ENCODE measurements at regions not wholly inside any gene's neighbourhood (a gene's known extent, or its start where the extent isn't known, plus 50 kb on each side); places are given as distances from the start of the nearest gene placed in this dataset.
"Not testable (repeated sequence)": the region's sequence is repeated elsewhere in the genome, so short reads cannot be mapped to it uniquely, and the experiment has no call there.

- ChIA-PET POLR2A (no interaction called here), CTCF (no interaction called here)
- Mint-ChIP-seq H3K27me3 (no peaks in the 10 kb centered on the region), H3K27ac (no peak overlapping the region), H3K4me3 (no peak overlapping the region), H3K9me3 (peaks cover 0 to 7% (median 0%) of the 10 kb centered on the region in 5 donors), H3K36me3 (no peaks in the 10 kb centered on the region), H3K4me1 (no peaks in the 10 kb centered on the region)
- no peaks in the 10 kb centered on the region for H3K36me3 ChIP-seq (ENCODE audit: insufficient read depth, low read length)
- no peaks in the 10 kb centered on the region for H3K9me3 ChIP-seq (ENCODE audit: low read length)
- no peak overlapping the region for H3K4me3 ChIP-seq (ENCODE audit: low read length)
- no peak for DNase-seq
- H3K27me3 ChIP-seq (ENCODE audit: insufficient read depth, low read length, poor library complexity, severe bottlenecking), result no peaks in the 10 kb centered on the region
- H3K27ac ChIP-seq (ENCODE audit: low read depth, low read length), result no peak overlapping the region
- no peaks in the 10 kb centered on the region for H3K4me1 ChIP-seq (ENCODE audit: insufficient read depth, low read length)
Observed at GRCh38 chr15:98331676-98332075, 316.7 kb upstream of the IGF1R start.

GRCh38 chr15:98333251-98333650 lies 315.1 kb upstream of the IGF1R start:
- no peaks in the 10 kb centered on the region for H3K4me1 ChIP-seq (ENCODE audit: insufficient read depth, low read length)
- Mint-ChIP-seq H3K4me1 (no peaks in the 10 kb centered on the region), H3K27ac (no peak overlapping the region), H3K27me3 (no peaks in the 10 kb centered on the region), H3K9me3 (peaks cover 0 to 4% (median 0%) of the 10 kb centered on the region in 5 donors), H3K36me3 (no peaks in the 10 kb centered on the region), H3K4me3 (no peak overlapping the region)
- no peaks in the 10 kb centered on the region for H3K9me3 ChIP-seq (ENCODE audit: low read length)
- no peaks in the 10 kb centered on the region for H3K27me3 ChIP-seq (ENCODE audit: insufficient read depth, low read length, poor library complexity, severe bottlenecking)
- no peak overlapping the region for H3K4me3 ChIP-seq (ENCODE audit: low read length)
- ChIA-PET CTCF (no interaction called here), POLR2A (no interaction called here)
- DNase-seq, result no peak
- no peaks in the 10 kb centered on the region for H3K36me3 ChIP-seq (ENCODE audit: insufficient read depth, low read length)
- H3K27ac ChIP-seq (ENCODE audit: low read depth, low read length), result no peak overlapping the region

- Mint-ChIP-seq H3K4me1 (no peaks in the 10 kb centered on the region), H3K4me3 (no peak overlapping the region), H3K9me3 (peaks cover 0 to 5% (median 0%) of the 10 kb centered on the region in 5 donors), H3K27me3 (no peaks in the 10 kb centered on the region), H3K27ac (no peak overlapping the region), H3K36me3 (no peaks in the 10 kb centered on the region)
- POLR2A ChIA-PET, result no interaction called here
- CTCF ChIA-PET, result no interaction called here
- Histone ChIP-seq H3K4me1 (ENCODE audit: insufficient read depth, low read length) (no peaks in the 10 kb centered on the region), H3K9me3 (ENCODE audit: low read length) (no peaks in the 10 kb centered on the region), H3K27me3 (ENCODE audit: insufficient read depth, low read length, poor library complexity, severe bottlenecking) (no peaks in the 10 kb centered on the region), H3K27ac (ENCODE audit: low read depth, low read length) (no peak overlapping the region), H3K4me3 (ENCODE audit: low read length) (no peak overlapping the region), H3K36me3 (ENCODE audit: insufficient read depth, low read length) (no peaks in the 10 kb centered on the region)
- DNase-seq, result no peak
Observed at GRCh38 chr15:98342911-98343310, 305.4 kb upstream of the IGF1R start.

GRCh38 chr15:98344591-98344990 lies 303.7 kb upstream of the IGF1R start:
- Histone ChIP-seq H3K27ac (ENCODE audit: low read depth, low read length) (no peak overlapping the region), H3K4me3 (ENCODE audit: low read length) (no peak overlapping the region), H3K36me3 (ENCODE audit: insufficient read depth, low read length) (no peaks in the 10 kb centered on the region), H3K27me3 (ENCODE audit: insufficient read depth, low read length, poor library complexity, severe bottlenecking) (no peaks in the 10 kb centered on the region), H3K9me3 (ENCODE audit: low read length) (no peaks in the 10 kb centered on the region), H3K4me1 (ENCODE audit: insufficient read depth, low read length) (no peaks in the 10 kb centered on the region)
- ChIA-PET POLR2A (no interaction called here), CTCF (no interaction called here)
- Mint-ChIP-seq H3K36me3 (no peaks in the 10 kb centered on the region), H3K9me3 (peaks cover 0 to 7% (median 0%) of the 10 kb centered on the region in 5 donors), H3K4me3 (no peak overlapping the region), H3K27ac (no peak overlapping the region), H3K4me1 (no peaks in the 10 kb centered on the region), H3K27me3 (no peaks in the 10 kb centered on the region)
- no peak for DNase-seq

- H3K4me3 ChIP-seq (ENCODE audit: low read length), result no peak overlapping the region
- Mint-ChIP-seq H3K4me3 (no peak overlapping the region), H3K27ac (no peak overlapping the region), H3K9me3 (peaks cover 0 to 3% (median 0%) of the 10 kb centered on the region in 5 donors), H3K36me3 (no peaks in the 10 kb centered on the region), H3K4me1 (no peaks in the 10 kb centered on the region), H3K27me3 (no peaks in the 10 kb centered on the region)
- no peak overlapping the region for H3K27ac ChIP-seq (ENCODE audit: low read depth, low read length)
- no peaks in the 10 kb centered on the region for H3K4me1 ChIP-seq (ENCODE audit: insufficient read depth, low read length)
- no peaks in the 10 kb centered on the region for H3K36me3 ChIP-seq (ENCODE audit: insufficient read depth, low read length)
- ChIA-PET POLR2A (no interaction called here), CTCF (no interaction called here)
- no peaks in the 10 kb centered on the region for H3K9me3 ChIP-seq (ENCODE audit: low read length)
- no peaks in the 10 kb centered on the region for H3K27me3 ChIP-seq (ENCODE audit: insufficient read depth, low read length, poor library complexity, severe bottlenecking)
- DNase-seq, result no peak
Observed at GRCh38 chr15:98347001-98347400, 301.3 kb upstream of the IGF1R start.

- H3K27me3 ChIP-seq (ENCODE audit: insufficient read depth, low read length, poor library complexity, severe bottlenecking), result no peaks in the 10 kb centered on the region
- no peaks in the 10 kb centered on the region for H3K36me3 ChIP-seq (ENCODE audit: insufficient read depth, low read length)
- Mint-ChIP-seq H3K4me1 (no peaks in the 10 kb centered on the region), H3K36me3 (no peaks in the 10 kb centered on the region), H3K27me3 (no peaks in the 10 kb centered on the region), H3K27ac (no peak overlapping the region), H3K4me3 (no peak overlapping the region), H3K9me3 (peaks cover 0 to 3% (median 0%) of the 10 kb centered on the region in 5 donors)
- H3K9me3 ChIP-seq (ENCODE audit: low read length), result no peaks in the 10 kb centered on the region
- POLR2A ChIA-PET, result no interaction called here
- no peak overlapping the region for H3K4me3 ChIP-seq (ENCODE audit: low read length)
- DNase-seq, result no peak
- no peak overlapping the region for H3K27ac ChIP-seq (ENCODE audit: low read depth, low read length)
- H3K4me1 ChIP-seq (ENCODE audit: insufficient read depth, low read length), result no peaks in the 10 kb centered on the region
- CTCF ChIA-PET, result no interaction called here
Observed at GRCh38 chr15:98347866-98348265, 300.5 kb upstream of the IGF1R start.

- POLR2A ChIA-PET, result no interaction called here
- no peaks in the 10 kb centered on the region for H3K4me1 Mint-ChIP-seq
- H3K27me3 Mint-ChIP-seq, result peaks cover 0 to 3% of the 10 kb centered on the region in 2 donors
Observed at GRCh38 chr15:98350276-98350675, 298.1 kb upstream of the IGF1R start.

GRCh38 chr15:98358274-98358673 lies 290.1 kb upstream of the IGF1R start:
- H3K27me3 ChIP-seq (ENCODE audit: insufficient read depth, low read length, poor library complexity, severe bottlenecking); H3K4me1 ChIP-seq (ENCODE audit: insufficient read depth, low read length); H3K27ac ChIP-seq (ENCODE audit: low read depth, low read length); H3K9me3 Mint-ChIP-seq; H3K27me3 Mint-ChIP-seq; H3K36me3 Mint-ChIP-seq; H3K27ac Mint-ChIP-seq; H3K4me3 Mint-ChIP-seq; H3K36me3 ChIP-seq (ENCODE audit: insufficient read depth, low read length); DNase-seq; POLR2A ChIA-PET; H3K9me3 ChIP-seq (ENCODE audit: low read length); H3K4me3 ChIP-seq (ENCODE audit: low read length); H3K4me1 Mint-ChIP-seq; CTCF ChIA-PET: not testable (repeated sequence)

More at GRCh38 chr15:98350276-98350675, 298.1 kb upstream of the IGF1R start:
- no peak overlapping the region for H3K27ac ChIP-seq (ENCODE audit: low read depth, low read length)
- no peak overlapping the region for H3K4me3 ChIP-seq (ENCODE audit: low read length)
- H3K4me1 ChIP-seq (ENCODE audit: insufficient read depth, low read length), result no peaks in the 10 kb centered on the region
- no peak for DNase-seq
- CTCF ChIA-PET, result no interaction called here
- H3K9me3 Mint-ChIP-seq, result peaks cover 0 to 4% (median 0%) of the 10 kb centered on the region in 5 donors
- H3K27ac Mint-ChIP-seq, result no peak overlapping the region
- H3K36me3 ChIP-seq (ENCODE audit: insufficient read depth, low read length), result no peaks in the 10 kb centered on the region
- no peaks in the 10 kb centered on the region for H3K9me3 ChIP-seq (ENCODE audit: low read length)
- no peaks in the 10 kb centered on the region for H3K36me3 Mint-ChIP-seq
- no peak overlapping the region for H3K4me3 Mint-ChIP-seq
- no peaks in the 10 kb centered on the region for H3K27me3 ChIP-seq (ENCODE audit: insufficient read depth, low read length, poor library complexity, severe bottlenecking)

- no peak overlapping the region for H3K4me3 Mint-ChIP-seq
- Histone ChIP-seq H3K36me3 (ENCODE audit: insufficient read depth, low read length) (no peaks in the 10 kb centered on the region), H3K4me3 (ENCODE audit: low read length) (no peak overlapping the region), H3K27ac (ENCODE audit: low read depth, low read length) (no peak overlapping the region), H3K4me1 (ENCODE audit: insufficient read depth, low read length) (no peaks in the 10 kb centered on the region), H3K27me3 (ENCODE audit: insufficient read depth, low read length, poor library complexity, severe bottlenecking) (no peaks in the 10 kb centered on the region), H3K9me3 (ENCODE audit: low read length) (no peaks in the 10 kb centered on the region)
- ChIA-PET CTCF (no interaction called here), POLR2A (no interaction called here)
- no peaks in the 10 kb centered on the region for H3K4me1 Mint-ChIP-seq
- no peak overlapping the region for H3K27ac Mint-ChIP-seq
- DNase-seq, result no peak
- no peaks in the 10 kb centered on the region for H3K36me3 Mint-ChIP-seq
- peaks cover 0 to 7% (median 3%) of the 10 kb centered on the region in 5 donors for H3K9me3 Mint-ChIP-seq
- peaks cover 0 to 8% of the 10 kb centered on the region in 2 donors for H3K27me3 Mint-ChIP-seq
Observed at GRCh38 chr15:98358971-98359370, 289.4 kb upstream of the IGF1R start.

Measured in CD8-positive, alpha-beta memory T cell (primary cell).